Cerebellar cortex (tissue), 1 donor: ENCODE measurements at regions not wholly inside any gene's neighbourhood (a gene's known extent, or its start where the extent isn't known, plus 50 kb on each side); places are given as distances from the start of the nearest gene placed in this dataset.

Source experiments
- DNase-seq: peaks from one replicate; pipeline ENCODE4 v3.0.0-alpha.2; 2015; ENCODE audit warnings: low spot score

DNA sequence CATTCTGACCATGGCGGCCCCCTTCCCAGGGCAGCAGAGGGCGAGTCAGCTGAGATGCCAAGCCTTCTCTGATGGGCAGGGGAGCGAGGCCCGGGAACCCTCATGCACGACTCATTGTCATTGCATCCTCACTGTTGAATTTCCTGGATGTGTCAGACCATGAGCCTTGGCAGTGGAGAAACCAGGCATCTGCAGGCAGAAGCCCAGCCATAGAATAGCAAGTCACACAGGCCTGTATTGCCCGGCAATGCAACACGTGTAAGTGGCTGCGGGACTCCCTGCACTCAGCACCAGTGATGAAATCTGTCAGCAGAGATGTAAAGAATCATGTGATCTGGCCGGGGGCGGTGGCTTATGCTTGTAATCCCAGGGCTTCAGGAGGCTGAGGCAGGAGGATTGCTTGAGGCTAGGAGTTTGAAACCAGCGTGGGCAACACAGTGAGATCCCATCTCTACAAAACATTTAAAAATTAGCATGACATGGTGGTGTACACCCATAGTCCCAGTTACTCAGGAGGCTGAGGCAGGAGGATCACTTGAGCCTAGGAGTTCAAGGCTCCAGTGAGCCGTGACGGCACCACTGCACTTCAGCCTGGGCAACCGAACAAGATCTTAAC lies 199.7 kb downstream of the KATNAL1 start:
- DNase-seq = no peak

DNA sequence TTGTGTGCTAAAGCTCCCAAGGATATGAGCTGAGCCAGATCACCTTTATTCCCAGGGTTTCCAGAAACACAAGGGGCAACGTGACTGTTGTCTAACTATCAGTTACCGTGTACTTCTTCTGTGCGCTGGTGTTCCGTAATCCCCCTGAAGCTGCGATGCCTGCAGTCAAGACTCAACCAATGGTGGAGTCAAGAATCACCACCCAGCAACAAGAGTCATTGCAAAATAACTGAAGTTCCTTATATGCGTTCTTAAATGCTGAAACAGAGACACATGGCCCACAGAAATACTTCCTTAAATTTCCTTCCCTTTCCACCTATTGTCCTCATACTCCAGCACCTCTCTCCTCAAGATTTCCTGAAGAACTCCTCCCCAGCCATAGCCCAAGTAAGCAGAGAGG lies 200.2 kb downstream of the KATNAL1 start:
- DNase-seq = no peak

- no peak for DNase-seq
Observed at GRCh38 chr13:30105381-30105780, 202.0 kb downstream of the KATNAL1 start.

- DNase-seq = no peak
Observed at GRCh38 chr13:30103161-30103840, 204.1 kb downstream of the KATNAL1 start.

DNA sequence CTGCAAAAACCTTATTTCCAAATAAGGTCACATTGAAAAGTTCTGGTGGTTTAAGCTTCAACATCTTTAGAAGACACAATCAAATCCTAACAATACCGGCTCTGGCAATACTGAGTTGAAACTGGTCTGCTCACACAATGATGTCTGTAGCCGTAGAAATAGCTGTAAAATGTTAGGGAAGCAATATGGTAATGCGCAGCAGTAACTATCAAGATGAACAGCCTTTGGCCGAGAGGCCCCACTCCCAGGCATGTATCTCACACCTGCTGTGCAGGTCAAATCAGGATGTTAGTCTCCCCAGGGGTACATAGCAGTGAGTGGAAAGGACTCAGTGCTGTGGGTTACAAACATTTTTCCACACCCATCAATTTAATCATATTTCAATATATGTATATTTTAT lies 207.1 kb downstream of the KATNAL1 start:
- DNase-seq = no peak

GRCh38 chr13:30097701-30098100 lies 209.7 kb downstream of the KATNAL1 start:
- no peak for DNase-seq

GRCh38 chr13:30097089-30097488 lies 210.3 kb downstream of the KATNAL1 start:
- no peak for DNase-seq

- DNase-seq = no peak
Observed at GRCh38 chr13:30094015-30094414, 213.3 kb downstream of the KATNAL1 start.

DNA sequence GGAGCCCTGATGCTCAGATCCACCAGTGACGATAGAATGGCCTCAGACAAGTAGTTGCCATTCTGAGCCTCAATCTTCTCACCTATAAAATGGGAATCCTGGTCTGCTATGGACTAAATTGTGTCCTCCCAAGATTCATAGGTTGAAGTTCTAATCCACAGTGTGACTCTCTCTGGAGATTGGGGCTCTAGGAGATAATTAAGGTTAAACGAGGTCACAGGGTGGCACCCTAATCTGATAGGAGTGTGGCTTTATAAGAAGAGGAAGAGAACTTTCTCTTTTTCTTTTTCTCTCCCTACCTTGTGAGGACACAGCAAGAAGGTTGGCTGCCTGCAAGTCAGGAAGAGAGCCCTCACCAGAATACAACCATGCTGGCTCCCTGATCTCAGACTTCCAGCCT lies 214.1 kb downstream of the KATNAL1 start:
- DNase-seq = no peak

- DNase-seq = no peak
Observed at GRCh38 chr13:30091691-30092090, 215.7 kb downstream of the KATNAL1 start.

DNA sequence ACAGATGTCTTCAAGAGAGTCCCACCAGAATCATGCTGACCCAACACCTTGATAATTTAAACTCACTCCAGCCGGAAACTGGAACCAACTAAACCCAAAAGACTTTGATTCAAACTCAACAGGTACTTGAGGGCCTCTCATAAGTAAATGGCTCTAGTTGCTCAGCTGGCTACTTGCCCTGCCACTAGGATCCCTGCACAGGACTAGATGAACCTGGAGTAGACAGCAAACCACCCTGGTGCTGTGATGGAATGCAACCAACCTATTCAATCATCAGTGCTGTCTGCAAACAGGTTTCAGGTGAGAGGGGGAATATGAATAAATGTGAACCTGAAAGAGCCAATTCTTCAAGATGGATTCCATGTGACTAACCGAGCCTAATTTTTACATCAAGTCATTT lies 216.3 kb downstream of the KATNAL1 start:
- DNase-seq = no peak

GRCh38 chr13:30088312-30088855 lies 219.0 kb downstream of the KATNAL1 start:
- DNase-seq = no peak

- DNase-seq = no peak
Observed at GRCh38 chr13:30085087-30085486, 222.3 kb downstream of the KATNAL1 start.

GRCh38 chr13:30082391-30082790 lies 225.0 kb downstream of the KATNAL1 start:
- no peak for DNase-seq

GRCh38 chr13:30081331-30081730 lies 226.0 kb downstream of the KATNAL1 start:
- no peak for DNase-seq

- no peak for DNase-seq
Observed at GRCh38 chr13:30079501-30079900, 227.8 kb downstream of the KATNAL1 start.

GRCh38 chr13:30078059-30078458 lies 227.6 kb upstream of the UBL3 start:
- no peak for DNase-seq

DNA sequence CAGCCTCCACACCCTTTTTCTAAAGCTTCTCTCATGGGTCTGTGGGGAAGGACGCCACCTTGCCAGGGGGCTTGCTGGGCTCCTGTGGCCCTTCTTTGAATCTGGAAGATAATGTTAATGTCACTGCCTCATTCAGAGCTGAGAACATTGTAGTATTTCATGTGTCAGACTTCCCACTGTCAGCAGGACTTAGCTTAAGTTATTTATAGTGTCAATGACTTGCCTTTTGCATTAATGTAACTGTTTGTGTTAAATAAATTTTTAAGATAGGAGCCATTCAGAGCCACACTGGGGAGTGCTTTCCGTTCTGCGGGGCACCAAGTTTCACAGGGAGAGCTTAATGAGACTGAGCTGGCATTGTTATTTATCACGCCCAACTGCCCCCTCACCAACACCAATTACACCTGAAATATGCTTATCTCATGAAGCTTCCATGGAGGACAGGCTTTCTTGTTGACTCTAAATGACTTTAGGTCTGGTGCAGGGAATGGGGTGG lies 226.9 kb upstream of the UBL3 start:
- no peak for DNase-seq

- DNase-seq = no peak
Observed at GRCh38 chr13:30074955-30075614, 224.7 kb upstream of the UBL3 start.

GRCh38 chr13:30074431-30074830 lies 224.0 kb upstream of the UBL3 start:
- no peak for DNase-seq

- no peak for DNase-seq
Observed at GRCh38 chr13:30072818-30073186, 222.4 kb upstream of the UBL3 start.

- no peak for DNase-seq
Observed at GRCh38 chr13:30071969-30072817, 221.8 kb upstream of the UBL3 start.
